Chondrocyte (in vitro differentiated cells): ENCODE measurements at regions not wholly inside any gene's neighbourhood (a gene's known extent, or its start where the extent isn't known, plus 50 kb on each side); places are given as distances from the start of the nearest gene placed in this dataset.

Source experiments
- DNase-seq: peaks from one replicate; pipeline ENCODE4 v3.0.0; 2021; ENCODE audit warnings: mixed read lengths, low spot score
- H3K27ac Mint-ChIP-seq: one replicate; pipeline ENCODE4 v1.8.0; 2021; ENCODE audit warnings: mild to moderate bottlenecking, moderate library complexity, mixed read lengths; ENCODE audit not compliant: unreplicated experiment
- H3K27me3 Mint-ChIP-seq: 2 replicates; pipeline ENCODE4 v1.8.0; 2021; ENCODE audit warnings: low read depth, mixed read lengths
- H3K36me3 Mint-ChIP-seq: 2 replicates; pipeline ENCODE4 v1.8.0; 2021; ENCODE audit warnings: low read depth, mixed read lengths
- H3K4me1 Mint-ChIP-seq: 2 replicates; pipeline ENCODE4 v1.8.0; 2021; ENCODE audit warnings: low read depth, mild to moderate bottlenecking, mixed read lengths
- H3K4me3 Mint-ChIP-seq: one replicate; pipeline ENCODE4 v1.8.0; 2021; ENCODE audit warnings: mild to moderate bottlenecking, moderate library complexity, mixed read lengths; ENCODE audit not compliant: unreplicated experiment
- H3K9me3 Mint-ChIP-seq: 2 replicates; pipeline ENCODE4 v1.8.0; 2021; ENCODE audit warnings: low read depth, mixed read lengths
- CTCF ChIP-seq: fragments of 200-600 bp; sonication (generic); IDR thresholded peaks from 2 replicates; pipeline ENCODE4 v1.5.0; 2021; ENCODE audit warnings: antibody characterized with exemption, mild to moderate bottlenecking, moderate library complexity

- no peaks in the 10 kb centered on the region for H3K9me3 Mint-ChIP-seq
- no peak overlapping the region for H3K4me3 Mint-ChIP-seq
- peaks cover 11% of the 10 kb centered on the region for H3K27me3 Mint-ChIP-seq
- no peak for DNase-seq
- peaks cover 24% of the 10 kb centered on the region for H3K4me1 Mint-ChIP-seq
- TF ChIP-seq CTCF, result no peak
- H3K27ac Mint-ChIP-seq, result no peak overlapping the region
- no peaks in the 10 kb centered on the region for H3K36me3 Mint-ChIP-seq
Measured at GRCh38 chr4:74638689-74639088, 155.6 kb downstream of the BTC start.

GRCh38 chr4:74640111-74640903 lies 154.0 kb downstream of the BTC start:
- Mint-ChIP-seq H3K27ac (no peak overlapping the region), H3K36me3 (no peaks in the 10 kb centered on the region), H3K27me3 (peaks cover 11% of the 10 kb centered on the region), H3K4me3 (no peak overlapping the region), H3K4me1 (peaks cover 22% of the 10 kb centered on the region), H3K9me3 (peaks cover 3% of the 10 kb centered on the region)
- DNase-seq, result no peak
- TF ChIP-seq CTCF, result no peak

GRCh38 chr4:74642006-74642405 lies 152.3 kb downstream of the BTC start:
- Mint-ChIP-seq H3K27ac (no peak overlapping the region), H3K4me1 (peaks cover 22% of the 10 kb centered on the region), H3K36me3 (no peaks in the 10 kb centered on the region), H3K9me3 (peaks cover 3% of the 10 kb centered on the region), H3K27me3 (peaks cover 2% of the 10 kb centered on the region), H3K4me3 (no peak overlapping the region)
- no peak for DNase-seq
- TF ChIP-seq CTCF, result no peak

GRCh38 chr4:74649193-74649592 lies 145.1 kb downstream of the BTC start:
- Mint-ChIP-seq H3K36me3 (no peaks in the 10 kb centered on the region), H3K27ac (no peak overlapping the region), H3K4me3 (no peak overlapping the region), H3K27me3 (no peaks in the 10 kb centered on the region), H3K9me3 (peaks cover 3% of the 10 kb centered on the region), H3K4me1 (peaks cover 11% of the 10 kb centered on the region)
- DNase-seq, result no peak
- TF ChIP-seq CTCF, result no peak

- Mint-ChIP-seq H3K36me3 (no peaks in the 10 kb centered on the region), H3K27ac (no peak overlapping the region), H3K9me3 (no peaks in the 10 kb centered on the region), H3K4me1 (peaks cover 11% of the 10 kb centered on the region), H3K4me3 (no peak overlapping the region), H3K27me3 (peaks cover 6% of the 10 kb centered on the region)
- TF ChIP-seq CTCF, result no peak
- DNase-seq, result no peak
Measured at GRCh38 chr4:74651198-74651597, 143.1 kb downstream of the BTC start.
